C4-2B (cell line): ENCODE measurements at regions not wholly inside any gene's neighbourhood (a gene's known extent, or its start where the extent isn't known, plus 50 kb on each side); places are given as distances from the start of the nearest gene placed in this dataset.

ENCODE experiments used
- CTCF ChIP-seq: fragments of 450-650 bp; conservative IDR thresholded peaks from 2 replicates; pipeline ENCODE4 v1.5.1; 2017; ENCODE audit warnings: mild to moderate bottlenecking
- ZFX ChIP-seq: fragments of 450-650 bp; IDR thresholded peaks from 2 replicates; pipeline ENCODE4 v1.6.1; 2017

- TF ChIP-seq CTCF = no peak
- TF ChIP-seq ZFX = no peak
These were observed 119.6 kb upstream of the ADGRL2 start for GRCh38 chr1:81681114-81681513.
